IMR-90 (cell line): ENCODE measurements at regions not wholly inside any gene's neighbourhood (a gene's known extent, or its start where the extent isn't known, plus 50 kb on each side); places are given as distances from the start of the nearest gene placed in this dataset.

ENCODE experiments used
- ATAC-seq: fragments of 200-7000 bp; cut with Tn5 transposase; 2 replicates; pipeline ENCODE4 v1.9.1; 2020; ENCODE audit warnings: low read depth, mild to moderate bottlenecking, moderate library complexity
- BruUV-seq: library from RNA; stranded (reverse); fragments of 400-500 nt; replicated peaks from 2 replicates; lab custom pipeline; 2021; lab: Mats Ljungman, UMichigan
- CTCF ChIA-PET: fragments of 300-600 bp; formaldehyde crosslinking; extraction: SDS; loops from one replicate; lab custom pipeline; 2021; ENCODE audit warnings: antibody characterized with exemption; lab: Yijun Ruan, JAX
- POLR2A ChIA-PET: fragments of 300-600 bp; sonication (Branson Sonifier 250); formaldehyde crosslinking; loops from one replicate; lab custom pipeline; 2022; ENCODE audit warnings: antibody characterized with exemption; ENCODE audit not compliant: unreplicated experiment; lab: Charles Lee
- DNase-seq: peaks from one replicate; pipeline ENCODE4 v3.0.0; 2013
- H2AFZ ChIP-seq: replicated peaks from 2 replicates; pipeline ENCODE3; 2013; ENCODE audit warnings: low read length, mild to moderate bottlenecking; ENCODE audit not compliant: poor library complexity
- H2AK5ac ChIP-seq: 2 replicates; pipeline ENCODE4 v1.6.1; 2013; ENCODE audit warnings: low read depth, low read length, inconsistent platforms
- H2AK9ac ChIP-seq: replicated peaks from 2 replicates; pipeline ENCODE3; 2013; ENCODE audit warnings: mild to moderate bottlenecking, low read depth, low read length, moderate library complexity; ENCODE audit not compliant: poor library complexity
- H2BK120ac ChIP-seq: 2 replicates; pipeline ENCODE4 v1.6.1; 2013; ENCODE audit warnings: low read depth, low read length, inconsistent platforms
- H2BK15ac ChIP-seq: 3 replicates; pipeline ENCODE4 v1.6.1; 2013; ENCODE audit warnings: low read depth, low read length, inconsistent platforms
- H2BK20ac ChIP-seq: 2 replicates; pipeline ENCODE4 v1.6.1; 2013; ENCODE audit warnings: low read depth, mild to moderate bottlenecking, inconsistent platforms, low read length, moderate library complexity
- H2BK5ac ChIP-seq: 2 replicates; pipeline ENCODE4 v1.6.1; 2013; ENCODE audit warnings: mild to moderate bottlenecking, low read depth, low read length, inconsistent platforms; ENCODE audit not compliant: poor library complexity, severe bottlenecking
- H3K14ac ChIP-seq: replicated peaks from 2 replicates; pipeline ENCODE4 v1.6.1; 2013; ENCODE audit warnings: low read depth, low read length, inconsistent platforms
- H3K18ac ChIP-seq: 2 replicates; pipeline ENCODE4 v1.6.1; 2013; ENCODE audit warnings: low read depth, low read length, control low read depth
- H3K23ac ChIP-seq: 2 replicates; pipeline ENCODE4 v1.6.1; 2013; ENCODE audit warnings: low read depth, low read length, inconsistent platforms
- H3K27ac ChIP-seq: 2 replicates; pipeline ENCODE4 v1.5.1; 2013; ENCODE audit warnings: mild to moderate bottlenecking, control low read depth, low read length; ENCODE audit not compliant: insufficient read depth
- H3K27me3 ChIP-seq: 2 replicates; pipeline ENCODE4 v1.6.1; 2013; ENCODE audit warnings: low read length; ENCODE audit not compliant: control insufficient read depth, insufficient read depth
- H3K36me3 ChIP-seq: 2 replicates; pipeline ENCODE4 v1.6.1; 2013; ENCODE audit warnings: low read length, mixed read lengths; ENCODE audit not compliant: control insufficient read depth, insufficient read depth
- H3K4ac ChIP-seq: 2 replicates; pipeline ENCODE4 v1.6.1; 2013; ENCODE audit warnings: low read depth, low read length, inconsistent platforms
- H3K4me1 ChIP-seq: 2 replicates; pipeline ENCODE4 v1.6.1; 2013; ENCODE audit warnings: low read length, mixed read lengths; ENCODE audit not compliant: control insufficient read depth, insufficient read depth
- H3K4me2 ChIP-seq: 2 replicates; pipeline ENCODE4 v1.6.1; 2013; ENCODE audit warnings: low read depth, mild to moderate bottlenecking, control low read depth, low read length, moderate library complexity
- H3K4me3 ChIP-seq: 2 replicates; pipeline ENCODE4 v1.5.1; 2013; ENCODE audit warnings: low read depth, mild to moderate bottlenecking, control low read depth, low read length, moderate library complexity; ENCODE audit not compliant: insufficient read depth
- H3K56ac ChIP-seq: 2 replicates; pipeline ENCODE4 v1.6.1; 2013; ENCODE audit warnings: low read length, inconsistent platforms; ENCODE audit not compliant: insufficient read depth; ENCODE audit errors: extremely low read depth
- H3K79me1 ChIP-seq, 2 experiments: 2 replicates each; pipeline ENCODE4 v1.6.1; 2013; ENCODE audit warnings: low read length in 2 of 2, inconsistent platforms in 1 of 2, low read depth in 1 of 2
- H3K9ac ChIP-seq: 2 replicates; pipeline ENCODE4 v1.6.1; 2013; ENCODE audit warnings: low read depth, low read length, control low read depth
- H3K9me1 ChIP-seq: 2 replicates; pipeline ENCODE4 v1.6.1; 2013; ENCODE audit warnings: low read length, inconsistent platforms; ENCODE audit not compliant: insufficient read depth
- H3K9me3 ChIP-seq: 2 replicates; pipeline ENCODE4 v1.6.1; 2013; ENCODE audit warnings: low read length; ENCODE audit not compliant: control insufficient read depth, insufficient read depth
- H4K20me1 ChIP-seq: 2 replicates; pipeline ENCODE4 v1.6.1; 2013; ENCODE audit warnings: low read length, inconsistent platforms; ENCODE audit not compliant: insufficient read depth
- H4K5ac ChIP-seq: 2 replicates; pipeline ENCODE4 v1.6.1; 2013; ENCODE audit warnings: mild to moderate bottlenecking, low read depth, low read length, control low read depth
- H4K8ac ChIP-seq, 2 experiments: 2 replicates each; pipeline ENCODE4 v1.6.1; 2013; ENCODE audit warnings: low read depth in 2 of 2, low read length in 2 of 2, control low read depth in 1 of 2, inconsistent platforms in 1 of 2
- H4K91ac ChIP-seq: 2 replicates; pipeline ENCODE4 v1.6.1; 2013; ENCODE audit warnings: low read depth, low read length, inconsistent platforms; ENCODE audit not compliant: insufficient read depth
- BHLHE40 ChIP-seq: fragments of 150-350 bp; IDR thresholded peaks from 2 replicates; pipeline ENCODE4 v1.6.1; 2016; ENCODE audit warnings: mild to moderate bottlenecking, low read depth, low read length
- CEBPB ChIP-seq: IDR thresholded peaks from 2 replicates; pipeline ENCODE4 v1.6.1; 2012; ENCODE audit warnings: low read depth, low read length, improper control_type of control experiment
- CHD1 ChIP-seq: IDR thresholded peaks from 2 replicates; pipeline ENCODE4 v1.6.1; 2012; ENCODE audit warnings: low read depth, low read length, improper control_type of control experiment
- CTCF ChIP-seq: conservative IDR thresholded peaks from 2 replicates; pipeline ENCODE4 v1.5.1; 2012; ENCODE audit warnings: mild to moderate bottlenecking, low read depth, low read length, improper control_type of control experiment
- FOS ChIP-seq: fragments of 150-350 bp; IDR thresholded peaks from 2 replicates; pipeline ENCODE4 v1.6.1; 2016; ENCODE audit warnings: low read depth, low read length
- MAFK ChIP-seq: IDR thresholded peaks from 2 replicates; pipeline ENCODE4 v1.6.1; 2012; ENCODE audit warnings: low read depth, low read length, improper control_type of control experiment
- MAZ ChIP-seq: IDR thresholded peaks from 2 replicates; pipeline ENCODE4 v1.6.1; 2012; ENCODE audit warnings: low read depth, mild to moderate bottlenecking, low read length, improper control_type of control experiment, moderate library complexity, borderline replicate concordance
- MXI1 ChIP-seq: IDR thresholded peaks from 2 replicates; pipeline ENCODE4 v1.6.1; 2012; ENCODE audit warnings: low read depth, mild to moderate bottlenecking, low read length, moderate library complexity, borderline replicate concordance
- NFE2L2 ChIP-seq: fragments of 150-350 bp; IDR thresholded peaks from 2 replicates; pipeline ENCODE4 v1.6.1; 2016; ENCODE audit warnings: low read depth, mild to moderate bottlenecking, low read length
- POLR2A ChIP-seq: IDR thresholded peaks from 2 replicates; pipeline ENCODE4 v1.6.1; 2012; ENCODE audit warnings: mild to moderate bottlenecking, low read depth, low read length
- RAD21 ChIP-seq: IDR thresholded peaks from 2 replicates; pipeline ENCODE4 v1.6.1; 2012; ENCODE audit warnings: low read length, improper control_type of control experiment
- RCOR1 ChIP-seq: IDR thresholded peaks from 2 replicates; pipeline ENCODE4 v1.6.1; 2012; ENCODE audit warnings: mild to moderate bottlenecking, low read length, improper control_type of control experiment; ENCODE audit not compliant: insufficient replicate concordance
- RFX5 ChIP-seq: IDR thresholded peaks from 2 replicates; pipeline ENCODE4 v1.8.0; 2012; ENCODE audit warnings: low read depth, mild to moderate bottlenecking, low read length, moderate library complexity
- SMC3 ChIP-seq: fragments of 150-350 bp; IDR thresholded peaks from 2 replicates; pipeline ENCODE4 v1.6.1; 2016; ENCODE audit warnings: low read depth, mild to moderate bottlenecking, antibody characterized with exemption, low read length, moderate library complexity
- WGBS, 2 experiments: methylation state at CpG; one replicate each; pipeline versions ENCODE4 v1.1.5 to v1.1.7; 2013; ENCODE audit warnings: missing lambda C conversion rate in 2 of 2; ENCODE audit not compliant: insufficient read length in 1 of 2; ENCODE audit errors: extremely low coverage in 2 of 2; 5-methylcytosine and 5-hydroxymethylcytosine counted together
- dilution Hi-C: fragments of 300-500 bp; cut with HindIII; formaldehyde crosslinking; loops from one replicate; pipeline ENCODE4 v1.14.3; 2018; ENCODE audit warnings: low sequenced_read_pairs; ENCODE audit not compliant: unreplicated experiment
- in situ Hi-C: fragments of 300-500 bp; cut with MboI; formaldehyde crosslinking; loops from 3 replicates; pipeline ENCODE4 v1.14.3; 2019; ENCODE audit warnings: low sequenced_read_pairs, inconsistent platforms, mixed read lengths
- intact Hi-C: fragments of 100-400 bp; cut with micrococcal nuclease; formaldehyde crosslinking; loops from 2 replicates; pipeline ENCODE4 v1.10.0; 2022
- TF ChIP-seq, protein P1 (sequence below): fragments of 150-350 bp; IDR thresholded peaks from 2 replicates; pipeline ENCODE4 v1.6.1; 2016; ENCODE audit warnings: low read depth, mild to moderate bottlenecking, low read length, moderate library complexity, borderline replicate concordance

- Histone ChIP-seq H3K4ac (no peak overlapping the region), H2AK9ac (no peak overlapping the region), H2BK15ac (no peak overlapping the region), H4K8ac (no peak overlapping the region), H3K4me3 (no peak overlapping the region), H4K20me1 (no peaks in the 10 kb centered on the region), H3K27ac (no peak overlapping the region), H3K23ac (no peak overlapping the region), H3K79me1 (no peaks in the 10 kb centered on the region), H3K9ac (no peak overlapping the region), H4K91ac (no peak overlapping the region), H3K36me3 (no peaks in the 10 kb centered on the region), H2BK5ac (no peak overlapping the region), H2BK20ac (no peak overlapping the region), H2AK5ac (no peak overlapping the region), H3K18ac (no peak overlapping the region), H3K27me3 (peaks cover 2% of the 10 kb centered on the region; the same call in 1 of the 2 replicates), H4K5ac (no peak overlapping the region), H2BK120ac (no peak overlapping the region), H3K14ac (no peak overlapping the region), H3K4me2 (no peak overlapping the region), H2AFZ (peak overlapping the region; percentile 14), H3K56ac (no peak overlapping the region), H3K4me1 (no peaks in the 10 kb centered on the region), H3K9me1 (no peaks in the 10 kb centered on the region), H3K9me3 (no peaks in the 10 kb centered on the region)
- ATAC-seq = no peak
- intact Hi-C loops = loop anchor here (5.0 kb wide), 1 partner anchor 185 kb away; no protein-coding TSS in a partner anchor
- in situ Hi-C loops = loop anchor here (5.0 to 25.0 kb wide), 3 partner anchors 305 to 905 kb away; no protein-coding TSS in a partner anchor
- 37% methylated on average over 5 of the region's 10 CpGs; no CpG with 5 or more reads in 1 of the 2 experiments for WGBS, 2 experiments
- POLR2A ChIA-PET = no interaction called here
- dilution Hi-C loops = no loop called here
- peak; percentile 13 for DNase-seq
- CTCF ChIA-PET = interaction anchor here (2.5 kb wide), 1 partner anchor 303 kb away, joined by 13 read pairs; no protein-coding TSS in a partner anchor
- no TSS peak for BruUV-seq
- no peak for TF ChIP-seq FOS
- no peak for TF ChIP-seq RFX5
- no peak for TF ChIP-seq POLR2A
- TF ChIP-seq CHD1 = no peak
- TF ChIP-seq, protein P1, sequence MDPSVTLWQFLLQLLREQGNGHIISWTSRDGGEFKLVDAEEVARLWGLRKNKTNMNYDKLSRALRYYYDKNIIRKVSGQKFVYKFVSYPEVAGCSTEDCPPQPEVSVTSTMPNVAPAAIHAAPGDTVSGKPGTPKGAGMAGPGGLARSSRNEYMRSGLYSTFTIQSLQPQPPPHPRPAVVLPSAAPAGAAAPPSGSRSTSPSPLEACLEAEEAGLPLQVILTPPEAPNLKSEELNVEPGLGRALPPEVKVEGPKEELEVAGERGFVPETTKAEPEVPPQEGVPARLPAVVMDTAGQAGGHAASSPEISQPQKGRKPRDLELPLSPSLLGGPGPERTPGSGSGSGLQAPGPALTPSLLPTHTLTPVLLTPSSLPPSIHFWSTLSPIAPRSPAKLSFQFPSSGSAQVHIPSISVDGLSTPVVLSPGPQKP = no peak
- TF ChIP-seq MXI1 = no peak
- TF ChIP-seq MAZ = no peak
- no peak for TF ChIP-seq RAD21
- TF ChIP-seq CTCF = no peak
- no peak for TF ChIP-seq BHLHE40
- no peak for TF ChIP-seq NFE2L2
- no peak for TF ChIP-seq MAFK
- no peak for TF ChIP-seq RCOR1
- TF ChIP-seq CEBPB = no peak
- no peak for TF ChIP-seq SMC3
Observed at GRCh38 chr3:10757021-10757820, 58.8 kb upstream of the SLC6A11 start.
